NCI-H2029 treated with DMSO at 0.1 percent for 48 hours (cell line): ENCODE measurements at regions not wholly inside any gene's neighbourhood (a gene's known extent, or its start where the extent isn't known, plus 50 kb on each side); places are given as distances from the start of the nearest gene placed in this dataset.
A peak's percentile ranks its signal among the peaks of the same experiment; 100 is the strongest.

Experiments used
- DNase-seq: peaks from one replicate; lab custom pipeline; 2025; lab: John Stamatoyannopoulos, UW

GRCh38 chr10:2188371-2188770 lies 451.0 kb upstream of the ADARB2 start:
- no peak for DNase-seq

- DNase-seq: no peak
These were observed 436.0 kb upstream of the ADARB2 start for GRCh38 chr10:2173327-2173726.

- no peak for DNase-seq
These were observed 428.6 kb upstream of the ADARB2 start for GRCh38 chr10:2165771-2166460.

GRCh38 chr10:2150288-2150687 lies 413.0 kb upstream of the ADARB2 start:
- no peak for DNase-seq

GRCh38 chr10:2145926-2146478 lies 408.7 kb upstream of the ADARB2 start:
- no peak for DNase-seq

- DNase-seq: no peak
These were observed 408.2 kb upstream of the ADARB2 start for GRCh38 chr10:2145491-2145890.

- DNase-seq: no peak
These were observed 407.3 kb upstream of the ADARB2 start for GRCh38 chr10:2144584-2144983.

- DNase-seq: no peak
These were observed 406.0 kb upstream of the ADARB2 start for GRCh38 chr10:2143213-2143835.

GRCh38 chr10:2139746-2140145 lies 402.4 kb upstream of the ADARB2 start:
- no peak for DNase-seq

- DNase-seq: peak; percentile 0
These were observed 400.3 kb upstream of the ADARB2 start for GRCh38 chr10:2137549-2138174.

- DNase-seq: no peak
These were observed 393.5 kb upstream of the ADARB2 start for GRCh38 chr10:2130705-2131305.

GRCh38 chr10:2128991-2129390 lies 391.7 kb upstream of the ADARB2 start:
- no peak for DNase-seq

GRCh38 chr10:2124135-2124534 lies 386.8 kb upstream of the ADARB2 start:
- DNase-seq: no peak

- no peak for DNase-seq
These were observed 385.3 kb upstream of the ADARB2 start for GRCh38 chr10:2122431-2123124.

- DNase-seq: no peak
These were observed 384.6 kb upstream of the ADARB2 start for GRCh38 chr10:2121929-2122328.

GRCh38 chr10:2121315-2121714 lies 384.0 kb upstream of the ADARB2 start:
- DNase-seq: no peak

GRCh38 chr10:2120746-2121145 lies 383.4 kb upstream of the ADARB2 start:
- DNase-seq: no peak

- no peak for DNase-seq
These were observed 382.0 kb upstream of the ADARB2 start for GRCh38 chr10:2119316-2119715.

GRCh38 chr10:2118201-2118600 lies 380.9 kb upstream of the ADARB2 start:
- DNase-seq: no peak

GRCh38 chr10:2117641-2118040 lies 380.3 kb upstream of the ADARB2 start:
- DNase-seq: no peak

- no peak for DNase-seq
These were observed 374.6 kb upstream of the ADARB2 start for GRCh38 chr10:2111965-2112364.

- no peak for DNase-seq
These were observed 371.2 kb upstream of the ADARB2 start for GRCh38 chr10:2108496-2108895.
